HepG2 (cell line): ENCODE measurements at regions not wholly inside any gene's neighbourhood (a gene's known extent, or its start where the extent isn't known, plus 50 kb on each side); places are given as distances from the start of the nearest gene placed in this dataset.

Source experiments
- BRCA1 ChIP-seq: sonication (generic); formaldehyde crosslinking; IDR thresholded peaks from 2 replicates; pipeline ENCODE4 v1.4.0; 2020; ENCODE audit warnings: missing genetic modification reagents
- CEBPB ChIP-seq: IDR thresholded peaks from 2 replicates; pipeline ENCODE4 v1.6.1; 2011; ENCODE audit warnings: low read depth, low read length, improper control_type of control experiment, borderline replicate concordance
- CHD2 ChIP-seq: IDR thresholded peaks from 2 replicates; pipeline ENCODE4 v1.6.1; 2011; ENCODE audit warnings: low read depth, low read length, improper control_type of control experiment
- CHD4 ChIP-seq: fragments of 200-600 bp; sonication (generic); IDR thresholded peaks from 2 replicates; pipeline ENCODE4 v1.7.0; 2017; ENCODE audit warnings: mild to moderate bottlenecking, low read length, borderline replicate concordance
- E2F5 ChIP-seq: sonication (generic); formaldehyde crosslinking; conservative IDR thresholded peaks from 2 replicates; pipeline ENCODE4 v1.4.0; 2020; ENCODE audit warnings: missing genetic modification reagents
- FOXK2 ChIP-seq: fragments of 450-650 bp; IDR thresholded peaks from 2 replicates; pipeline ENCODE4 v1.6.1; 2016
- NCOA2 ChIP-seq: sonication (generic); formaldehyde crosslinking; IDR thresholded peaks from 2 replicates; pipeline ENCODE4 v1.8.0; 2022; ENCODE audit warnings: inconsistent platforms
- POLR2A ChIP-seq, 2 experiments: IDR thresholded peaks; 2 replicates each; pipeline ENCODE4 v1.6.1; 2011; ENCODE audit warnings: low read depth in 2 of 2, low read length in 2 of 2, mild to moderate bottlenecking in 1 of 2, moderate library complexity in 1 of 2; ENCODE audit not compliant: insufficient read depth in 1 of 2
- SALL2 ChIP-seq: sonication (generic); formaldehyde crosslinking; IDR thresholded peaks from 2 replicates; pipeline ENCODE4 v1.8.1; 2023; ENCODE audit warnings: mild to moderate bottlenecking, missing genetic modification reagents, inconsistent platforms
- SMAD1 ChIP-seq: sonication (generic); formaldehyde crosslinking; IDR thresholded peaks from 2 replicates; pipeline ENCODE4 v1.4.0; 2020; ENCODE audit warnings: missing genetic modification reagents, low read depth, mild to moderate bottlenecking, borderline replicate concordance
- SMC3 ChIP-seq: IDR thresholded peaks from 2 replicates; pipeline ENCODE4 v1.6.1; 2011; ENCODE audit warnings: low read length, improper control_type of control experiment
- ZBTB44 ChIP-seq: sonication (generic); formaldehyde crosslinking; IDR thresholded peaks from 2 replicates; pipeline ENCODE4 v1.4.0; 2020; ENCODE audit warnings: missing genetic modification reagents
- ZNF788 ChIP-seq: sonication (generic); formaldehyde crosslinking; IDR thresholded peaks from 2 replicates; pipeline ENCODE4 v1.5.0; 2020; ENCODE audit warnings: mild to moderate bottlenecking, missing genetic modification reagents, borderline replicate concordance

- TF ChIP-seq SMC3, result no peak
- TF ChIP-seq POLR2A (IDR thresholded peaks at IDR 0.05; ENCODE audit: insufficient read depth in 1 of 2, low read depth in 2 of 2, low read length in 2 of 2), result no peak
- no peak for TF ChIP-seq CHD2
- no peak for TF ChIP-seq ZBTB44 (CRISPR knock-in tag)
- TF ChIP-seq BRCA1 (CRISPR knock-in tag), result no peak
- no peak for TF ChIP-seq E2F5 (CRISPR knock-in tag)
- no peak for TF ChIP-seq ZNF788
- no peak for TF ChIP-seq SALL2 (CRISPR knock-in tag)
- no peak for TF ChIP-seq SMAD1 (CRISPR knock-in tag)
- TF ChIP-seq CHD4, result no peak
- no peak for TF ChIP-seq CEBPB
- no peak for TF ChIP-seq FOXK2
- no peak for TF ChIP-seq NCOA2
These were observed 1193.1 kb downstream of the EFNB2 start for GRCh38 chr13:105342281-105342820.
